GM11168 (cell line): ENCODE measurements at regions not wholly inside any gene's neighbourhood (a gene's known extent, or its start where the extent isn't known, plus 50 kb on each side); places are given as distances from the start of the nearest gene placed in this dataset.

Experiments used
- in situ Hi-C: fragments of 300-500 bp; cut with MboI; formaldehyde crosslinking; loops from one replicate; pipeline ENCODE4 v1.12.0; 2022; ENCODE audit warnings: low sequenced_read_pairs; ENCODE audit not compliant: unreplicated experiment

DNA sequence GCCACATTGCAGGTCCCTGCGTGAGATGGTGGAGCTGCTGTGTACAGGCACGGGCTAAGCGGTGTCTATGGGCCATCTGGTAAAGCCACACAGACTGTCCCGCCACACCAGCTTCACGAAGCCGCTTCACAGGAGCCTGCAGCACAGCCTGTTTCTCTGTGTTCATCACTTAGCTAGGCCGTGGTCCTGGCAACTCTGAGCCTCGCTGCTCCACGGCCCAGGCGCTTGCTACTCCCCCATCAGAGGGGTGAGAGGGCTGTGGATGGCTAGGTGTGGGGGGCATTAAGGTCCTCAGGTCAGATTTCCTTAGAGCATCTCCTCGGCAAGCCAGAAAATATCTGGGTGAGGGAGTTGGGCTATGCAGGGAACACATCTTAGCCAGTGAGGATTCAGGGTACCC is 225.7 kb downstream of the GLI2 start:
- in situ Hi-C loops = no loop called here

DNA sequence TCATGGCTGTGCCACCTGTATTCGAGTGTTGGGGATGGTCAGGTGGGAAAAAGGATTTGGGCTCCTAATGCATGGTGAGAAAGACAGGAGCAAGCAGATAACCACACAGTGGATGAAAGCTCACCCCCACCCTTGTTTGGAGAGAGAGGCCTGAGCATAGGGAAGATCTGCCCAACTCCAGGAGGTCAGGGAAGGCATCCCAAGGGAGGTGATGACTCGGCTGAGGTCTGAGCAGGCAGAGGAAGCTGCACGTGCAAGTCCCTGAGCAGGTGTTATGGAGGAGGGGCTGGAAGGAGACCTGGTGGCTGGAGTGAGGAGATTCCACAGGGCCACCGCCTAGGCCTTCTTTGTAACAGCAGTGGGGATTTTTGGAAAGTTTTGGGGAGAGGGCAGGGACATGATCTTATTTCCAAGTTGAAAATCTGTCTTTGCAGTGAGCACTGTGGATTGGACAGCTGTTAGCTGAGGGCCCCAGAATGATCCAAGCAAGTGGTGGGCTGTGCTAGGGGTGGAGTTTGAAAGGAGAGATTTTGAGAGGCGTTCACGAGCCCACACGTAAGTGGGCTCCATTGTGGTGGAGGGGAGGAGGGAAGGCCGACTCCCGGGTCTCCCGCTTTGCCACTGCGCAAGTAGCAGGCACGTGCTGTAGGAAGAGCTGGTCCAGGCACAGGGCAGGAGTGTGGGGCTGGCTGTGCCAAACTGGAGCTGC is 228.5 kb downstream of the GLI2 start:
- in situ Hi-C loops = no loop called here

DNA sequence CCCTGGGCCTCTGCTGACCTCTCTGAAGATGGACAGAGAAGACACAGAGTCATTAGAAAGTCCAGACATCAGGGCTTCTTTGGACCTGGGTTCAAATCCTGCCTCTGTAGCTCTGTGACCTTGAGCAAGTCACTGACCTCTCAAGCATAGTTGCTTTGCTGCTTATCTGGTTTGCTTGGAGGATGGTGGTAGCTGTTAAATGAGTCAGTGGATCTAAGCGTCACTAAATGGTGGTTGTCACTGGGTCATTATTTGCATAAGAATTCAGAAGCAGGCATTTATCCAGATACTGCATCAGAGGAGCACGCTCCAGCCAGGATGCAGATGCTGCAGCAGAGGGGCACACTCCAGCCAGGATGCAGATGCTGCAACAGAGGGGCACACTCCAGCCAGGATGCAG is 229.2 kb downstream of the GLI2 start:
- in situ Hi-C loops = no loop called here

DNA sequence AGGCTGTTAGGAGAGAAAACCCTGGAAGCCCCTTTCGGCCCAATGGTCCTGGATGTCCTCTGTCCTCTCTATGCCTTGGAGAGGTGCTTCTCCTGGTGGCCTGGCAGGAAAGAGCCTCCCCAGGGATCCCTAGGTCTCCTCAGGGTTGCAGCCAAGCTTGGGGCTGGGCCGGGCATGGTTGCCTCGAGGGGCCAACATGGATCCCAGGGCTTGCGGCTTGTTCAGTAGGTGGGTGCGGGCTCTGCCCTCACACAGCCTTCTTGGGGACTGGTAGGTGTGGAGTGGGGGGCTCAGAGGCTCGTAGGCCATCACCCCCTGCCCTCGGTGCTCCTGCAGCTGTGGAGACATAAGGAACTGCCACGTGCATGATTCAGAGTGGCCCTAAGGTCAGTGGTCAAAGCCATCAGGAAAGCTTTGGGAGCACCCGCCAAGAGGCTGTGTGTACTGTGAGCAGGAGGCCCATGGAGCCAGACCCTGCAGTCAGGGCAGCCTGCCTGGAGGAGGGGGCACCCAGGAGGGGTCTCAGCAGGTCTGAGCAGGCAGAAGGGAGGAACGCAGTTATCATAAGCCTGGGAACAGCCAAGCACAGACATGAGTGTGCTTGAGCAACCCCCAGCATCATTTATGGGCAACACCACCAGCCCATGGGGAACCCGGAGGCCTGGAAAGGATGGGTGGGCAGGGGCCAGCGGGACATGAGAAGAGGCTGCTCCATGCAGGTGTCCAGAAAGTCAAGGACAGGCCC is 231.0 kb downstream of the GLI2 start:
- in situ Hi-C loops = no loop called here

DNA sequence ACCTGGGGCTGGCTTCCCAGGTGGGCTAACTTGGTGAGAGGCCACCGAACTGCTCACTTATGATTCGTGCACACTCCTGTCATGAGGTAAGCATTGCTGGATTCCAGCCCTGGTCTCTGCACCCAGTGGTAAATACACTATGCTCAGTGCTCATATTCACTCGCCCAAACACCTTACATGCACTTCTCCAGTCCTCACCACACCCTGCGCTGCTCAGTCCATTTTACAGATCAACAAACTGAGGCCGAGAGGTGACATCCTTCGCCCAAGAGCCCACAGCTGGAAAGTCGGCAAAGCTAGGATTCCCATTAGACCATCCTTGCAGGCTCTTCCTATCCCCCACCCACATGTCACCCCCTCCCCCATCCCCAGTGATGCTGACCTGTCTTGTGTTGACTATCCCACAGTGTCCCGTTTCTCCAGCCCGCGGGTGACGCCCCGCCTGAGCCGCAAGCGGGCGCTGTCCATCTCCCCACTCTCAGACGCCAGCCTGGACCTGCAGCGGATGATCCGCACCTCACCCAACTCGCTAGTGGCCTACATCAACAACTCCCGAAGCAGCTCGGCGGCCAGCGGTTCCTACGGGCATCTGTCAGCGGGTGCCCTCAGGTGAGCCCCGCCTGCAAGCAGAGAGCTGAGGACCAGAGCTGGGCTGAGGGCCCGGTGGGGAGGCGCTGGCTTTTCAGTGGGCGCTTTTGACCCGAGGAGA is 232.8 kb downstream of the GLI2 start:
- in situ Hi-C loops = no loop called here

DNA sequence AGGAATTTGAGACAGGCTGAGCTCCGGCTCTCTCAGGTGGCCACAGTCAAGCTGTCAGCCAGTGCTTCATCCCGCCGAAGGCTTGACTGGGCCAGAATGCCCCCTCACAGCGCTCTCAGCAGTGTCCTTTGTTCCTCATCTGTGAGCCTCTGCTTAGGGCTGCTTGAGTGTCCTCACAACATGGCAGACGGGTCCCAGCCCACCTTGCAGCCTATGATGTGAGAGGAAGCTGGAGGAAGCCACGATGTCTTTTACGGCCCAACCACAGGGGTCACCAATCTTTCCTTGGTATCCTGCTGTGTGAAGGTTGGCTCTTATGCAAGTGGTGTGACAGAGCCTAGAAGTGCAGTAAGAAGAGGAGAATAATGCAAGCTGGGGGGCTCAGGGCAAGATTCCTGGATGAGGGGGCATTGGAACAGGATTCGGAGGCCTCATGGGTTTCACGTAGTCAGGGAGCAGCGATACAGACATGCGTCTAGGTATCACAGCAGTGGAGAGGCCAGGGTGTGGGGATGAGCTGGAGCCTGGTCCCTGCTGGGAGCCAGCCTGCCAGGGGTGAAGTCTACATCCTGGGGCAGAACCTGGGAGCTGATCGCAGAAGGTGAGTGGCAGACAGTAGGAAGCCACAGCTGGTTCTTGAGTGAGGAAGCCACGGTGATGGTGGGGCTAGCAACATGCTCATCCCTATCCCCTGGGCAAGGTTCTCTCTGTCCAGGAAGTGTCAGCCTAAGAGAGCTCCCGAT is 234.1 kb downstream of the GLI2 start:
- in situ Hi-C loops = no loop called here

DNA sequence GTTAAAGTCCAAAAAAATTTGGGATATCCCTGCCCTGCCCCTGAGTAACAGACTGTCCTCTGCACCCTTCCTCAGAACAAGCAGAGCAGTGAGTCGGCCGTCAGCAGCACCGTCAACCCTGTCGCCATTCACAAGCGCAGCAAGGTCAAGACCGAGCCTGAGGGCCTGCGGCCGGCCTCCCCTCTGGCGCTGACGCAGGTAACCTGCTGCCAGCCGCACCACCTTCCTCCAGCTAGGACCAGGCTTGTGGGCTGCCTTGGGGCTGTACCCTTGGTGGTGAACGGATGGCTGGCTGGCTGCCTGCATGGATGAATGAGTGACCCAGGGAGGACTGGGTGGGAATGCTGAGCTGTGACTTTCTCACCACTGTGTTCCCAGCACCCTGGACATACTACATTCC is 236.2 kb downstream of the GLI2 start:
- in situ Hi-C loops = no loop called here

DNA sequence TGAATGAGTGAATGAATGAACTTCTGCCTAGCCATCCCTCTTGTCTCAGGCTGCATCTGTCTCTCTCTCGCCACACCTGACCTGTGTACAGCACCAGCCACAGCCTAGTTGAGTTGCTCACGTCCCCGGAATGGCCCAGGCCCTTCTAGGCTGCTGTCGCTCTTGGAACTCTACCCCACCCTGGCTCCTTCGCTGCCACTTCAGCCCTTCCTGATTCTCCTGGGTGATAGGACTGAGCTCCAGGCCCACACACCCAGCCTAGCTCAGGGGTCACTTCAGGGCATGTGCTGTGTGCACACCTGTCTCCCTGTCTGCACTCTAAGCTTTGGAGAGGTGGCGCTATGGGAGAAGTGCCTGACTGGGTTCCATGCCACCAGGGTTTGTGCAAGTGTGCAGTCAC is 236.6 kb downstream of the GLI2 start:
- in situ Hi-C loops = no loop called here

DNA sequence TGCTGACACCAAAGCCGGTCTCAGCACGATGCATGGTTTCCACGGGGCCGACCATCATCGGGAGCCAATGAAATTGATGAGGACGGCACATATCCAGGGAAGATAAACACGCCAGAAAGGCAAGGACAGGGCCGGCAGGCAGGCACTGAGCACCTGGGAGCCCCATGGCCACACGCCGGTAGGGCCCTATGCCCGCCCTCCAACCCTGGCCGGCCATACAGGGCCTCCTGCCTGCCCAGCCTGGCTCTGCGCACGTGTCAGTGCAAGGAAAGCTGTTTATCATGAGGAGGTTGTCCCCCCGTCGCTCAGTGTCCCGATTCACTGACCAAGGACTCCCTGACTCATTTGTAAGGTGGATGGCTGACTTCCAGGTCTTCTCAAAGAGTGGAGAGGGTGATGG is 237.5 kb downstream of the GLI2 start:
- in situ Hi-C loops = no loop called here

DNA sequence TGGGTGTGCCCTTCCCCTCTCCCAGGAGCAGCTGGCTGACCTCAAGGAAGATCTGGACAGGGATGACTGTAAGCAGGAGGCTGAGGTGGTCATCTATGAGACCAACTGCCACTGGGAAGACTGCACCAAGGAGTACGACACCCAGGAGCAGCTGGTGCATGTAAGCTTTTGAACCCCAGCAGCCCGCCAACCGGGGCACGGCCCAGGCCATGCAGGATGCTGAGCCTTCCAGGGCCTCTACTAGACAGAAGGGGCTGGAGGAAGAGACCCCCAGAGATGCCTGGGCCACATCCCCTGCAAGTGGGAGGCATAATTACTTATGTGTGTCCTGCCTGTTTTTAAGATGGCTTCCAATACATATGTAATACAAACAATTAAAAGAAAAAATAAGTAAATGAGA is 239.3 kb downstream of the GLI2 start:
- in situ Hi-C loops = no loop called here

DNA sequence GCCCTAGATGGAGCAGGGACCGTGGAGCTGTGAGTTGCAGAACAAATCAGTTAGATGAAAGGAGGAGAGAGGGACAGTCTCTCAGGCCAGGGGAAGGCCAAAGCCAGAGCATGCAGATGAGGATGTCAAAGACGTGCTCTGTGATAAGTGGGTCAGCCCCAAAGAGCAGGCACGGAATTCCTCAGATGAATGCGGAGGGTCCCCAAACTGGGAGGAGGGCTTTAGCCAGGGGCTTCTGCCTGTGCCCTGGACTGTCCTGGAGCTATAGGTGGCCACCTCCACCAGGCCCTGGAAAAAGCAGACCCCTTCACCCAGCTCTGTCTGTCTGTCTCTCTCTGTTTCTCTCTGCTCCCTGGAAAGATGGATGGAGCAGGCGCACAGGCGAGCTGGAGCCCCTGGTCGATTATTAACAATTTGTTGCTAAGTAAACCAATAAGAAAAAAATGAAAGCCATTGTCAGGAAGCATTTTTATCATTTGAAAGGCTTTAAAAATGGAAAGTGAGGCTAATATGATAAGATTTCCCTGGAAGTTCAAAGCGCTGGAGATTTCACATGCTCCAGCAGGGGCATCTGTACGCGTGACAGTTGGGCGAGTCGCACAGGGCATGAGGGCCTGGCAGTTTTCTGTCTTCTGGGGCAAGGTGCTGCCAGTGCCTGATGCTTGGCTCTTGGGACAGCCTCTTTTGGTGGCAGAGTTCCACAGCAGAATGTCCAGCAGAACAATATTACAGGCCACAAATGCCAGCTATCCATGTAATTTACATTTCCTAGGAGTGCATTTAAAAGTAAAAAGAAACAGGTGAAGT is 241.0 kb downstream of the GLI2 start:
- in situ Hi-C loops = no loop called here

DNA sequence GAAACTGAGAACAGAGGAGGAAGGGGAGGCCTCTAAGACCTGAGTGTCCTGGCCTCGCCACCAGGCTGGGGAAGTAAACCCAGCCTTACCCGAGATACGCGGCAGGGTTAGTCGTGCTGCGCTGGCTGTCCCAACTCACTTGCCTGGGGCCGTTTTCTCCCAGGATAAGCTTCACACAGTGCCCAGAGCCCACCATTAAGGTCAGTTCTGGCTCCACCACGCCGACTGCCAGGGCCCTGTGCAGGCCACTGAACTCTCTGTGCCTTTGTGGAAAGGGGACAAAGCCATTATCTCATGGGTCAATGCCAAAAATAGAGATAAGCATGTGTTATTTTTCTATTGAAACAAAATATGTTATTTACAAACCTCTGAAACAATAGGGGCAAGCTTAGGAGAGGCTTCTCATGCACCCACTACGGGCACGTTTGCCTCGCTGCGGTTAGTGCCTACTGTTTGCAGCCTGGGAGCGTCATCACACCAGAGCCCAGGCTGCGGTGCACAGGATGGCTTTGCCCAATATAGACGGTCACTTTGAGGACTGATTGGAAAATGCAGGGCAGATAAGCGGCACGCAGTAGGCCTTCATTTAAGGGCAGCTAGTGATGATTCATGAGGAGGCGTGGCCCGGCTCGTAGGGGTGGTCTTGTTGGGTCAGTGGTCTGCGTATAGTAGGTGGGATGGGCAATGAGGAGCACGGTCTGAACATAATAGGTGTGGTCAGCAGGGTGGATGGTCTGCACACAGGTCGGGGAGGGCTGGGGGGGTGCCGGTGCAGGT is 242.1 kb downstream of the GLI2 start:
- in situ Hi-C loops = no loop called here

DNA sequence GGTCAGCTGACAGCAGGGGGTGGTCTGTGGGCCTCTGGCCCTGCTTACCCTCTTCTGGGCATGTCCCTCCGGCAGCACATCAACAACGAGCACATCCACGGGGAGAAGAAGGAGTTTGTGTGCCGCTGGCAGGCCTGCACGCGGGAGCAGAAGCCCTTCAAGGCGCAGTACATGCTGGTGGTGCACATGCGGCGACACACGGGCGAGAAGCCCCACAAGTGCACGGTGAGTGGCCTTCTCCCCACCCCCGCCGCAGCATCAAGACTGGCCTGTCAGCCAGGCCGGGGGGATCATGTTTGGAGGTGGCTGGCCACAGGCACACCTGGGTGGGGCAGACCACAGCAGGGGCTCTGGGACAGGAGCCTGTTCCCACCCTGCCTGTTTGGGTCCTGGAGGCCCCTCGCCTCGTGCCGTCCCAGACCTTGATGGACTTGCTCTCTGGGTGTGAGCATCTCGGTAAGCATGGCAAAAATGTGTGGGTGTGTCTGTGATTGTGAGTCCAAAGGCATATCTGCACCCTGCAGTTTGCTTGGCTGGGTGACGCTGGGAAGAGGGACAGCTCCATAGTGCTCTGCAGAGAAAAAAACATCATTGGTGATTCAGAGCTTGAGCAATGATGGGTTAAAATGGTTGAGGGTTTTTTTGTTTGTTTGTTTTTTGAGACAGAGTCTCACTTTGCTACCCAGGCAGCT is 242.8 kb downstream of the GLI2 start:
- in situ Hi-C loops = no loop called here

DNA sequence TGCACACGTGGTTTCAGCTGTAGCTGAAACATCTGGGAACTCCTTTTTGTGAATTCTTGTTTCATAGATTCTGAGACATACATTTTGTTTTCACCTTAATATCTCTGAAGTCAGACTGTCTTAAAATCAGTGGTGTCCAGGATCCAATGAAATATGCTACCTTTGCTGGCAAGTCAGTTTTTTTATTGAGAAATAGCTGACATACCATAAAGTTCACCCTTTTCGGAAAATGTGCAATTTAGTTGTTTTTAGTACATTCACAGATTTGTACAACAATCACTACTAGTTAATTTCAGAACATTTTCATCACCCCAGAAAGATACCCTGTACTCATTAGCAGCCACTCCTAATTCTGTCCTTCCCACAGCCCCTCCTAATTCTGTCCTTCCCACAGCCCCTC is 243.7 kb downstream of the GLI2 start:
- in situ Hi-C loops = no loop called here

DNA sequence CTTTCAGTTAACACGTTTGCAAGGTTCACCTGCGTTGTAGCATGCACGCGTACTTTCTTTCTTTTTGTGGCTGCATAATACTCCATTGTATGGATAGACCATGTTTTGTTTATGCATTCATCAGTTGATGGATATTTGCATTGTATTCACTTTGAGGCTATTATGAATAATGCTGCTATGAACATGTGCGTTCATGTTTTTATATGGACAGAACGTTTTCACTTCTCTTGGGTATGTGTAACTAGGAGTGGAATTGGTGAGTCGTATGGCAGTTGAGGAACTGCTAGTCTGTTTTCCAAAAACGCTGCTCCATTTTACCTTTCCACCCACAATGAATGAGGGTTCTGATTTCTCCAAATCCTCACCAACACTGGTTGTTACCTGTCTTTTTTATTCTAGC is 244.3 kb downstream of the GLI2 start:
- in situ Hi-C loops = no loop called here

DNA sequence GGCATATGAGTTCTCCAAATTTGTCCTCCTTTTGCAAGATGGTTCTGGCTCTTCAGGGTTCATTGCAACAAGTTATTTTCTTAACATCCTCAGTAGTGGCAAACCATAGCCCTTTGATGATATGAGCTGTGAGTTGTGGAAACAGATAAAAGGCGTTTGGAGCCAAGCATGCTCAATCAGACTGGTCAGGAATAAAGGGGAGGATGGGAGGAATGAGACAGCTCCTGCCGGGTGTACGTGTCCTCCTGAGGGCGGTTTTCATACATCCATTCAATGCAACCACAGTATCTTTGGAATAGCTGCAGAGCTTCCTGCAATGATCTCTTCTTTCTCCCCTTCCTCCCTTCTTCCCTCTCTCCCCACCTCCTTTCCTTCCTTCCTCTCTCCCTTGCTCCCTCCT is 245.8 kb downstream of the GLI2 start:
- in situ Hi-C loops = no loop called here

DNA sequence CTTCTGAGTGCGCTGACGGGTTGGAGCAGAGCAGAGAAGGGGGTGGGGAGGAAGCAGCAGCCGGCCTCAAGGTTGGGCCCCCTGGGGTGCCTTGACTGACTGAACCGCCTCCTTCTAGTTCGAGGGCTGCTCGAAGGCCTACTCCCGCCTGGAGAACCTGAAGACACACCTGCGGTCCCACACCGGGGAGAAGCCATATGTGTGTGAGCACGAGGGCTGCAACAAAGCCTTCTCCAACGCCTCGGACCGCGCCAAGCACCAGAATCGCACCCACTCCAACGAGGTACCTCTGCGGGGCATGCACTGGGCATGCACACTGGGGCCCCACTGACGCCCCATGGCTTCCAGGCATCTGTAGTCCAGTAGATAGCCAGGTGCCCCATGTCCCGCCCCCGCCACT is 246.9 kb downstream of the GLI2 start:
- in situ Hi-C loops = no loop called here

DNA sequence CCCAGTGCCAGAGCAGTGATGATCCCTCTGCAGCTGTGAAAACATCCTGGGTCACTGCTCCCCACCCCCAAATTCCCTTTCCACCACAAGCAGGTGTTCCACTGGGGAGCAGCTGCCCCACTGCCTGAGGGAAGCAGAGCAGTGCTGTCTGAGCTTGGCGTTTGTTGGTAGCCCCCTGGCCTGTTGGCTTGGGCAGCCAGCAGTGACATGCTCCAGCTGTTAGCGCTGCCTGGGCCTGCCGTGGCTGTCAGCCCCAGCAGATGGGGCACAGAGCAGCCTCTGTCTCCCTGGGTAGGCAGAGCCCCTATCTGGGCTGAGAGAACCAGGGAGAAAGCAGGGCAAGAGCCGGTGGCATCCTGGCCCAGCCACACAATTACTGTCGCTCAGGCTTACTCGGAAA is 247.7 kb downstream of the GLI2 start:
- in situ Hi-C loops = no loop called here

DNA sequence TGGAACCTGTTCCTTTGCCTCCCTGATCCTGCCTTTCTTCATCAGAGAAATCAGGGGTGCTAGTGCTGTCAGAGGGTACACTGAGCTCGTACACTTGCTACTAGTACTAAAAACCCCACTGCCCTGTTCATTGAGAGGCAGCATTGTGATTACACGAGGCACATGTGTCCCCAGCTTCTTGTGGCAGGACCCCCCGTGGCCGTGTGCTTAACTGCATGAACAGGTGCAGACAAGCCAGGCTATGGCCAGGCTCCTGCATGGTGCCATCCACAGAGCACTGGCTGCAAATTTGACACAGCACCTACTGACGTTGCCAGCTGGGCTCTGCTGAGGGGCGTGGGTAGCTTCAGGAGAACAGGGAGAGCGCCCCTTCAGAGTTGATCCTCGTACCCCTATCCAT is 248.4 kb downstream of the GLI2 start:
- in situ Hi-C loops = no loop called here
